ENCODE measurements at regions not wholly inside any gene's neighbourhood (a gene's known extent, or its start where the extent isn't known, plus 50 kb on each side); places are given as distances from the start of the nearest gene placed in this dataset.
"Not testable (repeated sequence)": the region's sequence is repeated elsewhere in the genome, so short reads cannot be mapped to it uniquely, and the experiment has no call there.

- TF ChIP-seq CTCF (conservative IDR thresholded peaks at IDR 0.05; ENCODE audit: control insufficient read depth, insufficient read depth, low read depth, low read length): no peak
- H3K4me3 ChIP-seq (ENCODE audit: control insufficient read depth, low read depth, low read length): no peak overlapping the region
- DNase-seq (ENCODE audit: low read depth): no peak
Measured at GRCh38 chr9:75358846-75359245, 270.5 kb downstream of the OSTF1 start.

- H3K4me3 ChIP-seq (ENCODE audit: control insufficient read depth, low read depth, low read length): no peak overlapping the region
- no peak for DNase-seq (ENCODE audit: low read depth)
- TF ChIP-seq CTCF (conservative IDR thresholded peaks at IDR 0.05; ENCODE audit: control insufficient read depth, insufficient read depth, low read depth, low read length): no peak
Measured at GRCh38 chr9:75359638-75360037, 271.3 kb downstream of the OSTF1 start.

- no peak overlapping the region for H3K4me3 ChIP-seq (ENCODE audit: control insufficient read depth, low read depth, low read length)
- DNase-seq (ENCODE audit: low read depth): no peak
- TF ChIP-seq CTCF (conservative IDR thresholded peaks at IDR 0.05; ENCODE audit: control insufficient read depth, insufficient read depth, low read depth, low read length): no peak
Measured at GRCh38 chr9:75360252-75360651, 271.9 kb downstream of the OSTF1 start.

GRCh38 chr9:75362446-75362845 lies 274.1 kb downstream of the OSTF1 start:
- DNase-seq (ENCODE audit: low read depth); H3K4me3 ChIP-seq (ENCODE audit: control insufficient read depth, low read depth, low read length): not testable (repeated sequence)

- no peak for DNase-seq (ENCODE audit: low read depth)
- H3K4me3 ChIP-seq (ENCODE audit: control insufficient read depth, low read depth, low read length): no peak overlapping the region
- TF ChIP-seq CTCF (conservative IDR thresholded peaks at IDR 0.05; ENCODE audit: control insufficient read depth, insufficient read depth, low read depth, low read length): no peak
Measured at GRCh38 chr9:75365196-75365595, 276.9 kb downstream of the OSTF1 start.

- DNase-seq (ENCODE audit: low read depth): no peak
- TF ChIP-seq CTCF (conservative IDR thresholded peaks at IDR 0.05; ENCODE audit: control insufficient read depth, insufficient read depth, low read depth, low read length): no peak
Measured at GRCh38 chr9:75369989-75370388, 281.7 kb downstream of the OSTF1 start.

GRCh38 chr9:75372499-75373268 lies 284.4 kb downstream of the OSTF1 start:
- DNase-seq (ENCODE audit: low read depth): no peak
- no peak overlapping the region for H3K4me3 ChIP-seq (ENCODE audit: control insufficient read depth, low read depth, low read length)
- TF ChIP-seq CTCF (conservative IDR thresholded peaks at IDR 0.05; ENCODE audit: control insufficient read depth, insufficient read depth, low read depth, low read length): no peak

More at GRCh38 chr9:75369989-75370388, 281.7 kb downstream of the OSTF1 start:
- no peak overlapping the region for H3K4me3 ChIP-seq (ENCODE audit: control insufficient read depth, low read depth, low read length)

Measured in fibroblast of mammary gland (primary cell).